COR-L47 (cell line): ENCODE measurements at regions not wholly inside any gene's neighbourhood (a gene's known extent, or its start where the extent isn't known, plus 50 kb on each side); places are given as distances from the start of the nearest gene placed in this dataset.

Source experiments
- DNase-seq: peaks from one replicate; lab custom pipeline; 2025; lab: John Stamatoyannopoulos, UW

DNA sequence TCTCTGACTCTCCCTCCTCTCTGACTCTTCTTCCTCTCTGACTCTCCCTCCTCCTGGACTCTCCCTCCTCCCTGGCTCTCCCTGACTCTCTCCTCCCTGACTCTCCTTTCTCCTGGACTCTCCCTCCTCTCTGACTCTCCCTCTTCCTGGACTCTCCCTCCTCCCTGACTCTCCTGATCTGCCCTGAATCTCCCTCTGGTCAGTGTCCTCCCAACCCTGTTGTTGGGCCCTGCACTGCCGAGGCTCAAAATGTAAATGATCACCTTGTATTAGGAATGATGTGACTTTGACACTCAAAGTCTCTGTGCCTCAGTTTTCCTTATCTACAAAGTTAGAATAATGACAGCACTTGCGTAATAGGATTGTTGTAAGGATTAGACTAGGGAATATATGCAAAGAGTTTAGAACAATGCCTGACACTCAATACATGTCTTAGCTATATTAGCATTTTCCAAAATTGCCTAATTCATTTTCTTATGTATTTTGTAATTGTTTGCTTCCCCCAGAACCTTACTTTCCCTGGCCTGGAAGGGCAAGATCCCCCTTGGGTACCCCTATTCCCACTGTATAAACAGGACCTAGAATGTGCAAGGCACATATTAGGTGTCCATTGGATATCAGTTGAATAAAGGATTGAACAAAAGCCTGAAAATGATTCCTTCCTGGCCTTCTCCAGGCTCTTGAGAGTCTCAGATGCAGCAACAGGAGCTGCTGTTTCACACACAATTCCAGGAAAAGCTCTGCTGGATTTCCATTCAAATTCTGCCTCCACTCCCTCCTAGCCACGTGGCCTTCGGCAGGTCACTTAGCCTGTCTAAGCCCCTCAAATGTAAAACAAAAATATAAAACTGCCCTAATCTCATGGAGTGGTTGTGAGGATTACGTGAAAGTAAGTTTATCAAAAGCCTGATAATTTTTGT, 170.1 kb downstream of the INHBB start:
- no peak for DNase-seq

DNA sequence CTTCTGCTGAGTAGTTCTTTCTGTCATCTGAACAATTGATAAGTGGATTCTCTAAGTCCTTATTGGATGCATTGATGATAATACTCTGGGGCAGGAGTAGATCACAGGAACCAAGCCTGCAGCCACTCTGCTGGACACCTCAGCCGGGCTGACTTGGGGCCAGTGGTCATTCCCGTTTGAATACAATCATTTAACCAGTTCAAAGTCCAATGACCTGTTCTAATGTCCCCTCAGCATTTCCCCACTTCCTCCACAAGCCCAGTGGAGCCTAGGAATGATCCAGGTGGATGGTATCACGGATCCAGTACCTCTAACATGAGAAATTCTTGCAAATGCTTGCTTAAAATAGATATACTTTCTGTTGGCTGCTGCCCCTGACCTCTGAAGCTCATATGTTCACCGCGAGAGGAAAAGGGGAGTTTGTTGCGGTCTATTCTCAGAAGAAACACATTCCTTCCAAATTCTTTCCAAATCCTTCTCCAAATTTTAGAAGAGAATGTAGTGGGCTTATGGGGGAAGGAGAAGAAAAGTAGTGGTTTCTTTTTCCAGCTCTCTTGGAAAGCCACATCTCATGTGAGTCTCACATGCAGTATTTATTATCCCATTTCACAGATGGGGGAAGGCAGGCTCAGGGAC, 170.9 kb downstream of the INHBB start:
- DNase-seq, result no peak

GRCh38 chr2:120517751-120518469, 172.0 kb downstream of the INHBB start:
- DNase-seq, result peak; percentile 59

GRCh38 chr2:120518819-120519218, 172.9 kb downstream of the INHBB start:
- no peak for DNase-seq

GRCh38 chr2:120519469-120519868, 173.5 kb downstream of the INHBB start:
- DNase-seq, result no peak

- DNase-seq, result no peak
These were observed 174.5 kb downstream of the INHBB start for GRCh38 chr2:120520454-120520853.

- DNase-seq, result peak; percentile 14
These were observed 175.3 kb downstream of the INHBB start for GRCh38 chr2:120520929-120521912.

DNA sequence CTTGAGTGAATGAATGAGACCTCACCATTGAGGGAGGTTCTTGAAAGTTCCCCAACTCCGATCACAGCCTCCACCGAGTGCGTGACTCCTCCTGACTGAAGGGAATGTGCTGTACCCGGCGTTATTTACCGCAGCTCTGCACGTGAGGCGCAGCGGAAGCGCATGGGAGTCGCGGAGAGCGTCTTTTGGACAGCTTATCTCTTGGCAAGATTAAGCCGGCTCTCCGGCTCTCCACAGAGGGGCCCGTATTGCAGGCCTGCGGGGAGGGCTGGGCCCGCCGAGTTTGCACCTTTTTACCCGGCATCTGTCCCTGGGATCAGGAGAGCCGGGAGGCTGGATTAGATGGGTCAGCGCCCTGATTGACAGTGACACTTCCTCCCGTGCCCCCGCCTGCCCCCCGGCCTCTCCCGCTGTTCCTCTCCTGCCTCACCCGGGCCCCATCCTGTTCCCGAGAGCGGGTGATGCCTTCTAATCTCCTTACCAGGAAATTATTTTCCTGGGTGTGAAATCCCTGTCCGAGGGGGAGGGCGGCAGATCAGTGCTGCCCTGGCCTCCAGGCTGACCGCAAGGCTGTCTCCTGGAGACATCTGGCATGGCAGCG, 176.3 kb downstream of the INHBB start:
- no peak for DNase-seq

DNA sequence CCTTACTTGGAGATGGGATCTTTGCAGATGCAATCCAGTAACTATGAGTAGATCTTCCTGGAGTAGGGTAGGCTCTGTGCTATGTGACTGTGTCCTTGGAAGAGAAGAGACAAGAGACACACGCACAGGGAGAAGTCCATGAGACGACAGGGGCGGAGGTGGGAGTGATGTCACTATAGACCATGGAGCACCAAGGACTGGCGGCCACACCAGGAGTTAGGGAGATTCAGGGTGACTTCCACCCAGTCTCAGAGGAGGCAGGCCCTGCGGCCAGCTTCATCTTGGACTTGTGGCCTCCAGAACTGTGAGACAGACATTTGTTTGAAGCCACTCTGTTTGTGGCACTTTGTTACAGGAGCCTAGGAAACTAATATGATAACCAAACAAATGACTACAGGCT, 177.8 kb downstream of the INHBB start:
- DNase-seq, result no peak

DNA sequence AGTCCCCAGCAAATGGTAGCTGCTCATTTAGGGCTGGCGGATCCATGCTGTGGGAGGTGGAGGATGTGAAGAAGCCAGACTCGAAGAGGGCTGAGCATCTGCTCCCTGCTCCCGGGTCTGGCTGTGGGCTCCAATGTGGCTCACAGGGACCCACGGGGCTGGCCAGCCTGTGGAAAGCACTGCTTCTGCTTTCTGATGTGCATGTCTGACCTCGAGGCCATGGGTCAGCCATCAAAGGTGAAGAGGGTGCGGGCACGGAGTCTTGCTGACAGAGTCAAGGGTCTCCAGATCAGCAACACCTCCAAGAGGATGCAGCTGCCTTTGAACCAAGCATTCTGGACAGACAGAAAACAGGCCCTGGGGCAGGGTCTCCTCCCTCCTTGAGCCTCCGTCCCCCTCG, 178.2 kb downstream of the INHBB start:
- no peak for DNase-seq

- no peak for DNase-seq
These were observed 179.4 kb downstream of the INHBB start for GRCh38 chr2:120525056-120526046.

- no peak for DNase-seq
These were observed 180.2 kb downstream of the INHBB start for GRCh38 chr2:120526047-120526562.

DNA sequence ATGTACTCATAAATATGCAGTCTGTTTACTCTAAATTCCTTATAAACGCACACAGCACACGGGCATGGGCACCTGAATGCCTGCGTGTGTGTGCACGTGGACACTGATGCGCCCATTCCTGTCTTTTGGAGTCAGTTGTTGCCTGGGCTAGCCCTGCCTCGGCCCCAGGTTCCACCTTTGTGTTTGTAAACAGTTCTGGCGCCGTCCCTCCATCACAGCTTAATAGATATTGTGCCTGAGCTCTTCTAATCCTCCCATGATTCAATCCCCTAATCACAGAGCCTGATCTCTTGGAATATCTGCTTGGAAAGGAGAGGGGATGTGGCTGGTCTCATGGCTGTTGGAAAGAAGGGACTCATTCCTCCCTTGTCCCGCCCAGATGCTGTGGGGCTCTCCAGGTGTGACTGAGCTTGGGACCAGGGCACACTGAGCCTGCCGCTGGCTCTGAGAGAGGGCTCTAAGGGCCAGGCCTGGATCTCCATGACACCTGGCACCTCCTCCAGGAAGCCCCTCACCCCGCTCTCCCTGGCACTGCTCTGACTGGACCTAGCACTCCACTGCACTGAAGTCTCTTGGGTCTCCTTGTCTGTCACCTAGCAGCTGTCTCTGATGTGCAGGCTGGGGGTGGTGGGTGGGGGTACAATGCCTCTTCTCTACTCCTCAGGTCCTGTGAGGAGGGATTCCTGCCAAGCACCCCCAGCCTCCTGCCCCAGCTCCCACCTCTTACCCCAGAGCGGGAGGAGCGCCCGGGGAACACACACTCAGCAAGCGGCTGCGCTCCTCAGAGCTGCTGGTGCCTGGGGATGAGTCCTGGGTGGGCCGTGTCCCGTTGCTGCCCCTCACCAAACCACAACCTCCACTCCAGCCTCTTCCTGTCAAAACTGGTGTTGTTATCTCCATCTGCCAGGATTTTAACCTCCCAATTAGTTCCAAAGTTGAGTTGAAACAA, 181.3 kb downstream of the INHBB start:
- DNase-seq, result no peak

DNA sequence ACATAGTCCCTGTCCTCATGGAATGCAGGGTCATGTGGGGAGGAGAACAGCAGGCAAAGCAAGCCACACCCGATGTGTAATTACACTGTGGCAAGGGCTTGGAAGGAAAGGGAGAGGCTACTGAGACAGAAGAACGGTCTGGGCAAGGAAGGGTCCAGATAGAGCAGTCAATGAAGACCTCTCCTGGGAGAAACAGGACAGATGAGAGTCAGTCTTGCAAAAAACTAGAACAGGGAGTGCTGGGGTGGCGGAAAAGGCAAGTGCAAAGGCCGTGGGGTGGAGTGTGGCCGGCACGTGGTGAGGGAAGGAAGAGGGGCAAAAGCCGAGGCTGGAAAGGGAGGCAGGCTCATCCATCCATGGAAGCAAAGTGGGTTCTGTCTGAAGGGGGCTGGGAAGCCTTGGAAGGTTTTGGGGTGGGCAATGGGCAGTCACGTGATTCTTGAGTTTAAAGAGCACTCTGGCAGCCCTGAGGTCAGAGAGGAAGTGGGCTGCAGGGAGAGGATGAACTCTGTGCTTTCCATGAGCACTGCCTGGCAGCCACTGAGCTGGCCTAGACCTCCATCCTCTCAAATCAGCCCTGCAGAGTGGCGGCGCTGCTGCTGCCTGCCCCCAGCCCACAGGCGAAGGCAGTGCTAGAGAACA, 182.2 kb downstream of the INHBB start:
- DNase-seq, result no peak

DNA sequence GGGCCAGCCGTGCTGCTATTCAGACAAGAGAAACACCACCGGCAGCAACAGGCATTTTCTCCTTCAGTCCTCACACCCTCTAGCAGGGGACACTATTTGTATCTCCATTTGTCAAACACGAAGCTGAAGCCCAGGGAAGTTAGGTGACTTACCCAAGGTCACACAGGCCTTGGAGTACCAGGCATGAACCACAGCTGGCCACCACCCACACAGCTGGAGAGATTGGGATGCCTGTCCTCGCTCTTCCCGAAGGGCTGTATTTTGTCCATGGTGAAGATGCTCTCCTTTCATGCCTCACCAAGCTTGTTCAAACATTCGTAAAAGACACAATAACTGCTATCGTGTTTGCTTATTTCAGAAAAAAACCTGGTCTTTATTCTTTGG, 182.7 kb downstream of the INHBB start:
- no peak for DNase-seq

- DNase-seq, result no peak
These were observed 184.8 kb downstream of the INHBB start for GRCh38 chr2:120530781-120531180.

- DNase-seq, result no peak
These were observed 185.4 kb downstream of the INHBB start for GRCh38 chr2:120531365-120531764.
